H54 (cell line): ENCODE measurements at regions not wholly inside any gene's neighbourhood (a gene's known extent, or its start where the extent isn't known, plus 50 kb on each side); places are given as distances from the start of the nearest gene placed in this dataset.
A peak's percentile ranks its signal among the peaks of the same experiment; 100 is the strongest.
"Not testable (repeated sequence)": the region's sequence is repeated elsewhere in the genome, so short reads cannot be mapped to it uniquely, and the experiment has no call there.

Experiments used
- DNase-seq: peaks from one replicate; pipeline ENCODE4 v3.0.0; 2011; ENCODE audit warnings: low spot score, mixed read lengths; ENCODE audit not compliant: insufficient read length
- FAIRE-seq: peaks from 3 replicates; lab custom pipeline; 2011; peaks lifted over from hg19 to GRCh38; lab: Jason Lieb, UNC
- POLR2A ChIP-seq: IDR thresholded peaks from 2 replicates; pipeline ENCODE4 v1.6.1; 2011; ENCODE audit warnings: low read depth, mild to moderate bottlenecking, low read length

- DNase-seq (no peak), FAIRE-seq (no peak)
- no peak for TF ChIP-seq POLR2A
Observed at GRCh38 chr10:34001087-34001580, 666.7 kb upstream of the NRP1 start.

- no peak for FAIRE-seq
Observed at GRCh38 chr10:33993917-33994316, 659.5 kb upstream of the NRP1 start.

GRCh38 chr10:33991924-33992323, 657.5 kb upstream of the NRP1 start:
- DNase-seq (no peak), FAIRE-seq (no peak)
- TF ChIP-seq POLR2A: no peak

More at GRCh38 chr10:33993917-33994316, 659.5 kb upstream of the NRP1 start:
- TF ChIP-seq POLR2A: no peak
- DNase-seq: no peak

- no peak for TF ChIP-seq POLR2A
- DNase-seq (no peak), FAIRE-seq (no peak)
Observed at GRCh38 chr10:33986515-33986914, 652.0 kb upstream of the NRP1 start.

GRCh38 chr10:33986016-33986415, 651.5 kb upstream of the NRP1 start:
- FAIRE-seq (no peak), DNase-seq (no peak)
- no peak for TF ChIP-seq POLR2A

GRCh38 chr10:33982995-33983394, 648.5 kb upstream of the NRP1 start:
- DNase-seq (no peak), FAIRE-seq (peak; percentile 61)
- no peak for TF ChIP-seq POLR2A

- TF ChIP-seq POLR2A: no peak
- FAIRE-seq (no peak), DNase-seq (no peak)
Observed at GRCh38 chr10:33981301-33981700, 646.8 kb upstream of the NRP1 start.

GRCh38 chr10:33979195-33979594, 644.7 kb upstream of the NRP1 start:
- TF ChIP-seq POLR2A: no peak
- DNase-seq (no peak), FAIRE-seq (no peak)

GRCh38 chr10:33975481-33975880, 641.0 kb upstream of the NRP1 start:
- FAIRE-seq (no peak), DNase-seq (no peak)
- no peak for TF ChIP-seq POLR2A

GRCh38 chr10:33974976-33975478, 640.6 kb upstream of the NRP1 start:
- DNase-seq (no peak), FAIRE-seq (no peak)
- no peak for TF ChIP-seq POLR2A

GRCh38 chr10:33968983-33969382, 634.5 kb upstream of the NRP1 start:
- FAIRE-seq: no peak
- DNase-seq: no peak
- no peak for TF ChIP-seq POLR2A

- DNase-seq (no peak), FAIRE-seq (no peak)
- TF ChIP-seq POLR2A: no peak
Observed at GRCh38 chr10:33967606-33968120, 633.2 kb upstream of the NRP1 start.

GRCh38 chr10:33966946-33967345, 632.5 kb upstream of the NRP1 start:
- TF ChIP-seq POLR2A: no peak
- no peak for DNase-seq
- FAIRE-seq: no peak

GRCh38 chr10:33965795-33966581, 631.5 kb upstream of the NRP1 start:
- no peak for DNase-seq
- no peak for TF ChIP-seq POLR2A
- FAIRE-seq: no peak

- FAIRE-seq (no peak), DNase-seq (no peak)
- TF ChIP-seq POLR2A: no peak
Observed at GRCh38 chr10:33963729-33964128, 629.3 kb upstream of the NRP1 start.

GRCh38 chr10:33956322-33956721, 621.9 kb upstream of the NRP1 start:
- not testable (repeated sequence) for DNase-seq

More at GRCh38 chr10:33956322-33956721, 621.9 kb upstream of the NRP1 start:
- not testable (repeated sequence) for FAIRE-seq
